Activated naive CD4-positive, alpha-beta T cell treated with anti-CD3 and anti-CD28 coated beads for 36 hours (primary cell): ENCODE measurements at regions not wholly inside any gene's neighbourhood (a gene's known extent, or its start where the extent isn't known, plus 50 kb on each side); places are given as distances from the start of the nearest gene placed in this dataset.
"Not testable (repeated sequence)": the region's sequence is repeated elsewhere in the genome, so short reads cannot be mapped to it uniquely, and the experiment has no call there.

Source experiments
- CTCF ChIA-PET: fragments of 350-600 bp; sonication (Branson Sonifier 250); formaldehyde crosslinking; loops from one replicate; lab custom pipeline; 2021; ENCODE audit warnings: antibody characterized with exemption; lab: Charles Lee
- DNase-seq: peaks from one replicate; pipeline ENCODE4 v3.0.0-alpha.2; 2020
- H3K27ac Mint-ChIP-seq: one replicate; pipeline ENCODE4 v1.8.0; 2021; ENCODE audit warnings: mild to moderate bottlenecking, mixed read lengths
- H3K27me3 Mint-ChIP-seq: one replicate; pipeline ENCODE4 v1.8.0; 2021; ENCODE audit warnings: low read depth, mixed read lengths
- H3K36me3 Mint-ChIP-seq: one replicate; pipeline ENCODE4 v1.8.0; 2021; ENCODE audit warnings: low read depth, mixed read lengths
- H3K4me1 Mint-ChIP-seq: one replicate; pipeline ENCODE4 v1.8.0; 2021; ENCODE audit warnings: low read depth, mixed read lengths
- H3K4me3 Mint-ChIP-seq: one replicate; pipeline ENCODE4 v1.8.0; 2021; ENCODE audit warnings: mild to moderate bottlenecking, moderate library complexity, mixed read lengths
- H3K9me3 Mint-ChIP-seq: one replicate; pipeline ENCODE4 v1.8.0; 2021; ENCODE audit warnings: mixed read lengths
- intact Hi-C: fragments of 100-400 bp; cut with micrococcal nuclease; formaldehyde crosslinking; loops from one replicate; pipeline ENCODE4 v1.15.1; 2023

DNA sequence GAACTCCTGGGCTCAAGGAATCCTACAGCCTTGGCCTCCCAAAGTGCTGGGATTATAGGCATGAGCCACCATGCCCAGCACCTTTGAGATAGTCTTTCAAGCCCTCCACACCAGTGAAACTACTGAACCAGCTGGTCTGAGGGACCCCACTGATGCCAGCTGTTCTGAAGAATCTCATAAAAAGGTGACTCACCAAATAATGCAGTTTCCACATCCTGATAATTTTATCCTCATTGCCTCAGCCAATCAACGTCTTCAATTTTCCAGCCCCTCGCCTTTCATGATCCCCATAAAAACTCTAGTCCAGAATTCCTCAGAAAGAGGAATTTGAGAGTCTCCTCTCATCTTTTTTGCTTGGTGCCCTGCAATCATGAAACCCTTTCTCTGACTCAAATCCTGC, 1691.6 kb upstream of the LRRTM3 start:
- CTCF ChIA-PET: no interaction called here
- Mint-ChIP-seq H3K36me3 (no peaks in the 10 kb centered on the region), H3K4me1 (no peaks in the 10 kb centered on the region), H3K27ac (no peak overlapping the region), H3K4me3 (no peak overlapping the region), H3K9me3 (peaks cover 2% of the 10 kb centered on the region), H3K27me3 (no peaks in the 10 kb centered on the region)
- intact Hi-C loops: no loop called here
- DNase-seq: no peak

DNA sequence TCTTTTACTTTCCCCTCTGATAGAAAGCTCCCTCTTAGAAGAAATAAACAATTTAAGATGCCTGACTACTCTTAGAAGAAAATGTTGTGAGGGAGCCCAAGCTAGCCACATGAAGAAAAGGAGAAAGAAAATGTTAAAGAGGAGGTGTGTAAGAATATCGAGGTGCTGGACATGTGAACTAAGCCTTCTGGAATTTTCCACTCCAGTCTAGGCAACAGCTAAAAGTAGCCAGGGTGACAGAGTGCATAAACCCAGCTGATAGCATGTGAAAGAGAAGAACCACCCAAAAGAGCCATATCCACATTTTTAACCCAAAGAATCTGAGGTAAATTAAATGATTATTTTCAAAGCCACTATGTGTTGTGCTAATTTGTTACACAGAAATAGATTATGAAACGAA, 1690.6 kb upstream of the LRRTM3 start:
- intact Hi-C loops: no loop called here
- H3K27ac Mint-ChIP-seq: no peak overlapping the region
- no peak overlapping the region for H3K4me3 Mint-ChIP-seq
- CTCF ChIA-PET: no interaction called here
- no peaks in the 10 kb centered on the region for H3K4me1 Mint-ChIP-seq
- H3K27me3 Mint-ChIP-seq: no peaks in the 10 kb centered on the region
- no peak for DNase-seq
- H3K9me3 Mint-ChIP-seq: peaks cover 4% of the 10 kb centered on the region
- H3K36me3 Mint-ChIP-seq: no peaks in the 10 kb centered on the region

DNA sequence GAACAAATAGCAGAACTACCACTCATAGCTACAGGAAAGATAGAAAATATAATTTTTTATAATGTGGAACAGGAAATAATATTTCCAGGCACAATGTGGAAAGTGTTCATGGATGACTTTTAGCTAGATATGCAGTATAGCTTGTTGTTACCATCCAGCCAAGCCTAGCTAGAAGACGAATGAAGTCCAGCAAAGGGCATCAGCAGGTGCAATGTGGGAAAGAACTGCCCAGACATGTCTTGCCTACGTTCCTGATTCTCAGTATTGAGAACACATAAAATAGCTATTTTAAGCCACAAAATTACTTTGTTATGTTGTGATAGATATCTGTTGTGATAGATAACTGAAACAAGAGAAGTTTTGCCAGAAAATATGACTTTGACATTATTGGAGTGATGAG, 1690.0 kb upstream of the LRRTM3 start:
- no peak overlapping the region for H3K4me3 Mint-ChIP-seq
- peaks cover 5% of the 10 kb centered on the region for H3K9me3 Mint-ChIP-seq
- no peak overlapping the region for H3K27ac Mint-ChIP-seq
- no peak for DNase-seq
- CTCF ChIA-PET: no interaction called here
- intact Hi-C loops: no loop called here
- H3K36me3 Mint-ChIP-seq: no peaks in the 10 kb centered on the region
- H3K4me1 Mint-ChIP-seq: no peaks in the 10 kb centered on the region
- no peaks in the 10 kb centered on the region for H3K27me3 Mint-ChIP-seq

DNA sequence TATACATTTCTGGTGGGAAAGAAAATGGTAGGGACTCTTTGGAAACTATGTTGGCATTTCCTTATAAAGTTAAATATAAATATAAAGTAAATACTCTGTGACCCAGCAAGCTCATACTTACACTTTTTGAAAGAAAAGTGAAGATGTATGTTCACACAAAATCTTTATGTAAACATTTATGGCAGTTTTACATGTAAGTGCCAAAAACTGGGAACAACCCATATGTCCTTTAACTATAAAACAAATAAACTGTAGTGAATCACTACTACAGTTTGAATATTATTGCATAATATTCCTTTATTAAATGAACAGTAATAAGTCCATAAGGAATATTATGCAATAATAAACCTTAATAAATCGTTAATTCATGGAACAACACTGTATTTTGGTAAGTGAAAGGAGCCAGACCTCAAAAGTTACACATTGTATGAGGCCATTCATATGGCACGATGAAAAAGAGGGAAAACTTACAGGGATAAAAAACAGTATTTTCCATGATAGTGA, 1660.3 kb upstream of the LRRTM3 start:
- Mint-ChIP-seq H3K27me3 (no peaks in the 10 kb centered on the region), H3K4me3 (no peak overlapping the region), H3K4me1 (no peaks in the 10 kb centered on the region), H3K27ac (no peak overlapping the region), H3K9me3 (peaks cover 10% of the 10 kb centered on the region), H3K36me3 (no peaks in the 10 kb centered on the region)
- intact Hi-C loops: no loop called here
- CTCF ChIA-PET: interaction anchor here (0.6 kb wide), 1 partner anchor 624 kb away, joined by 3 read pairs; no protein-coding TSS in a partner anchor
- no peak for DNase-seq

GRCh38 chr10:65269551-65269950, 1656.3 kb upstream of the LRRTM3 start:
- H3K9me3 Mint-ChIP-seq, H3K36me3 Mint-ChIP-seq, H3K27ac Mint-ChIP-seq, H3K4me1 Mint-ChIP-seq, H3K4me3 Mint-ChIP-seq, intact Hi-C loops, CTCF ChIA-PET, DNase-seq, H3K27me3 Mint-ChIP-seq: not testable (repeated sequence)

GRCh38 chr10:65270969-65271368, 1654.9 kb upstream of the LRRTM3 start:
- no peaks in the 10 kb centered on the region for H3K27me3 Mint-ChIP-seq
- H3K4me1 Mint-ChIP-seq: no peaks in the 10 kb centered on the region
- no peak overlapping the region for H3K4me3 Mint-ChIP-seq
- H3K27ac Mint-ChIP-seq: no peak overlapping the region
- intact Hi-C loops: no loop called here
- CTCF ChIA-PET: interaction anchor here (0.6 kb wide), 1 partner anchor 1244 kb away, joined by 3 read pairs; no protein-coding TSS in a partner anchor
- no peaks in the 10 kb centered on the region for H3K9me3 Mint-ChIP-seq
- DNase-seq: no peak
- H3K36me3 Mint-ChIP-seq: no peaks in the 10 kb centered on the region

- H3K27me3 Mint-ChIP-seq: no peaks in the 10 kb centered on the region
- no peak overlapping the region for H3K27ac Mint-ChIP-seq
- intact Hi-C loops: no loop called here
- H3K4me3 Mint-ChIP-seq: no peak overlapping the region
- no peaks in the 10 kb centered on the region for H3K36me3 Mint-ChIP-seq
- H3K4me1 Mint-ChIP-seq: no peaks in the 10 kb centered on the region
- H3K9me3 Mint-ChIP-seq: no peaks in the 10 kb centered on the region
- CTCF ChIA-PET: no interaction called here
- no peak for DNase-seq
Measured at GRCh38 chr10:65273115-65273514, 1652.7 kb upstream of the LRRTM3 start.

- CTCF ChIA-PET: no interaction called here
- H3K9me3 Mint-ChIP-seq: peaks cover 4% of the 10 kb centered on the region
- H3K27me3 Mint-ChIP-seq: no peaks in the 10 kb centered on the region
- H3K4me3 Mint-ChIP-seq: no peak overlapping the region
- no peak overlapping the region for H3K27ac Mint-ChIP-seq
- intact Hi-C loops: no loop called here
- no peaks in the 10 kb centered on the region for H3K4me1 Mint-ChIP-seq
- no peak for DNase-seq
- no peaks in the 10 kb centered on the region for H3K36me3 Mint-ChIP-seq
Measured at GRCh38 chr10:65275296-65275695, 1650.5 kb upstream of the LRRTM3 start.

DNA sequence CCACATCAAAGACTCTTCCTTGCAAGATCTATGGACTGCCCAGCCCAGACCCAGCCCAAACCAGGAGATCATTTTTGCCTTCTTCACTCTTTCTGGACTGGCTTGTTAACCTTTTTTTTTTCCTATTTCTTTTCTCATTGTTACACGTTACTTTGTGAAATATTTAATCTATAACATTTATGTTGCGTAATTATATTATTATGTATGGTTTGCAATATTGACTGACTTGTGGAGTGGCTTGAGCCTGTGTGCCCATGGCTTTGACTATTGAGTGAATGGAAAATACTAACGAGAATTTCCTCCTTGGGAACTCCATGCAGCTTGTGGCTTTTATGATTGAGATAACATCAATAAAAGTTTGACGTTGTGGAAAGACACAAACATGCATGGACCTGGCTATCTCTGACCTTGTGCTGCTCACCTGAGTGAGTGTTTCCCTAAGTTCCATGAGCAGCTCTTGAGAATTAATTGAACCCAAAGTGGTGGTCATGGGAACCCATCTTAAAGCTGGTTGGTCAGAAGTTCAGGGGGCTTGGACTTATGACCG, 1641.3 kb upstream of the LRRTM3 start:
- CTCF ChIA-PET: no interaction called here
- Mint-ChIP-seq H3K4me3 (no peak overlapping the region), H3K27ac (no peak overlapping the region), H3K36me3 (no peaks in the 10 kb centered on the region), H3K9me3 (peaks cover 9% of the 10 kb centered on the region), H3K27me3 (no peaks in the 10 kb centered on the region), H3K4me1 (no peaks in the 10 kb centered on the region)
- intact Hi-C loops: no loop called here
- DNase-seq: no peak

DNA sequence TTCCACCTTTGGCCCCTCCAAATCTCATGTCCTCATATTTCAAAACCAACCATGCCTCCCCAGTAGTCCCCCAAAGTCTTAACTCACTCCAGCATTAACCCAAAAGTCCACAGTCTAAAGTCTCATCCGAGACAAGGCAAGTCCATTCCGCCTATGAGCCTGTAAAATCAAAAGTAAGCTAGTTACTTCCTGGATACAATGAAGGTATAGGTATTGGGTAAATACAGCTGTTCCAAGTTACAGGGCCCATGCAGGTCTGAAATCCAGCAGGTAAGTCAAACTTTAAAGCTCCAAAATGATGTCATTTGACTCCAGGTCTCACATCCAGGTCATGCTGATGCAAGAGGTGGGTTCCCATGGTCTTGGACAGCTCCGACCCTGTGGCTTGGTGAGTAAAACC, 1640.1 kb upstream of the LRRTM3 start:
- DNase-seq, CTCF ChIA-PET: not testable (repeated sequence)

DNA sequence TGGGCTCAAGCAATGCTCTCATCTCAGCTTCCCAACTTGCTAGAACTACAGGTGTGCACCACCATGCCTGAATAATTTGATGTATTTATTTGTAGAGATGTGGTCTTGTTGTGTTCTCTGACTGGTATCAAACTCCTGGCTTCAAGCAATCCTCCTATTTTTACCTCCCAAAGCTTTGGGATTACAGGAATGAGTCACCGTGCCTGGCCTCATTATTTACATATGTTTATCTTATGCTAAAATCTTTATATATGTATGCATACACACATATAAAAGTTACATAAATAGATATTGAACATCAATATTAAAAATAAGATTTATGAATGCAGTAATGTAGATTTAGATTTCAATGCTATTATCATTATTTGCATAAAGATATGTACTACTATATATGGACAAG, 1634.5 kb upstream of the LRRTM3 start:
- no peak for DNase-seq
- CTCF ChIA-PET: no interaction called here
- Mint-ChIP-seq H3K9me3 (peaks cover 9% of the 10 kb centered on the region), H3K36me3 (no peaks in the 10 kb centered on the region), H3K27ac (no peak overlapping the region), H3K27me3 (no peaks in the 10 kb centered on the region), H3K4me3 (no peak overlapping the region), H3K4me1 (no peaks in the 10 kb centered on the region)
- intact Hi-C loops: no loop called here

More for the DNA sequence above, 1640.1 kb upstream of the LRRTM3 start:
- H3K4me1 Mint-ChIP-seq, intact Hi-C loops, H3K27me3 Mint-ChIP-seq, H3K27ac Mint-ChIP-seq, H3K4me3 Mint-ChIP-seq, H3K36me3 Mint-ChIP-seq: not testable (repeated sequence)
- peaks cover 13% of the 10 kb centered on the region for H3K9me3 Mint-ChIP-seq

DNA sequence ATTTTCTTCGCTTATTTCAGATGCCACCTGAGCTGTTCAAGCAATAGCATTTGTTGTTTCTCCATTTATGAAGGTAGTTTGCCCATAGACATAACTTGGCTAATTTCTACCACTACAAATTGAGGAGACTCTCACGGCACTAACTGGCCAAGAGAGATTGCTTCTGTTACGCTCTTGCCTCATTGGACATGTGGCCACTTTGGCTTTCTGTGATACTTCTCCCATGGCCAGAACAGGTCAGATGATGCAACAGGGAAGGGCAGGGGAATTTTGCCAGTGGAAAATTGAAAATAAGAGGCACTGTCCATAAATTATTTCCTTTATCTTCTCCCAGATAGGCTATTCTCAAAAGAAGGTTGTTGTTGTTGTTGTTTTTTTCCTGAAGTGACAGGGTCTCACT, 1633.3 kb upstream of the LRRTM3 start:
- Mint-ChIP-seq H3K9me3 (peaks cover 7% of the 10 kb centered on the region), H3K27me3 (no peaks in the 10 kb centered on the region), H3K27ac (no peak overlapping the region), H3K4me3 (no peak overlapping the region), H3K36me3 (no peaks in the 10 kb centered on the region), H3K4me1 (no peaks in the 10 kb centered on the region)
- intact Hi-C loops: no loop called here
- no peak for DNase-seq
- CTCF ChIA-PET: no interaction called here

GRCh38 chr10:65294329-65294728, 1631.5 kb upstream of the LRRTM3 start:
- H3K9me3 Mint-ChIP-seq: peaks cover 10% of the 10 kb centered on the region
- H3K36me3 Mint-ChIP-seq: no peaks in the 10 kb centered on the region
- intact Hi-C loops: no loop called here
- CTCF ChIA-PET: no interaction called here
- no peak overlapping the region for H3K27ac Mint-ChIP-seq
- DNase-seq: no peak
- no peaks in the 10 kb centered on the region for H3K27me3 Mint-ChIP-seq
- H3K4me1 Mint-ChIP-seq: no peaks in the 10 kb centered on the region
- no peak overlapping the region for H3K4me3 Mint-ChIP-seq
